WTC11 (cell line): ENCODE measurements at regions not wholly inside any gene's neighbourhood (a gene's known extent, or its start where the extent isn't known, plus 50 kb on each side); places are given as distances from the start of the nearest gene placed in this dataset.

ENCODE experiments used
- ATAC-seq: fragments of 200-7000 bp; cut with Tn5 transposase; 2 replicates; pipeline ENCODE4 v1.10.0; 2021; ENCODE audit warnings: mild to moderate bottlenecking, moderate library complexity
- CTCF ChIA-PET: fragments of 300-600 bp; sonication (Branson Sonifier 250); formaldehyde crosslinking; loops from one replicate; lab custom pipeline; 2021; ENCODE audit warnings: antibody characterized with exemption; lab: Charles Lee
- POLR2A ChIA-PET: fragments of 350-600 bp; sonication (Branson Sonifier 250); formaldehyde crosslinking; loops from one replicate; lab custom pipeline; 2021; ENCODE audit warnings: antibody characterized with exemption; lab: Charles Lee
- DNase-seq: peaks from one replicate; pipeline ENCODE4 v3.0.0; 2021; ENCODE audit warnings: low spot score
- H3K27ac Mint-ChIP-seq: 2 replicates; pipeline ENCODE4 v1.8.0; 2021; ENCODE audit warnings: mixed read lengths
- H3K27me3 Mint-ChIP-seq: 2 replicates; pipeline ENCODE4 v1.8.0; 2021; ENCODE audit warnings: low read depth, mild to moderate bottlenecking, moderate library complexity, mixed read lengths
- H3K36me3 Mint-ChIP-seq: 2 replicates; pipeline ENCODE4 v1.8.0; 2021; ENCODE audit warnings: mixed read lengths
- H3K4me1 Mint-ChIP-seq: 2 replicates; pipeline ENCODE4 v1.8.0; 2022; ENCODE audit warnings: mixed read lengths
- H3K4me3 Mint-ChIP-seq: 2 replicates; pipeline ENCODE4 v1.8.0; 2021; ENCODE audit warnings: mild to moderate bottlenecking, moderate library complexity, mixed read lengths
- H3K9me3 Mint-ChIP-seq: 2 replicates; pipeline ENCODE4 v1.8.0; 2021; ENCODE audit warnings: mixed read lengths
- CREB1 ChIP-seq: sonication (generic); formaldehyde crosslinking; IDR thresholded peaks from 2 replicates; pipeline ENCODE4 v1.8.0; 2023; ENCODE audit warnings: mild to moderate bottlenecking, missing genetic modification reagents
- CTCF ChIP-seq: fragments of 200-600 bp; IDR thresholded peaks from 2 replicates; pipeline ENCODE4 v1.8.0; 2022; ENCODE audit warnings: antibody characterized with exemption
- E2F4 ChIP-seq: sonication (generic); formaldehyde crosslinking; IDR thresholded peaks from 2 replicates; pipeline ENCODE4 v1.8.1; 2022; ENCODE audit warnings: low read depth, mild to moderate bottlenecking, moderate library complexity, missing genetic modification reagents, borderline replicate concordance
- FOXJ3 ChIP-seq: sonication (generic); formaldehyde crosslinking; IDR thresholded peaks from 2 replicates; pipeline ENCODE4 v1.9.0; 2021; ENCODE audit warnings: missing genetic modification reagents, mild to moderate bottlenecking, borderline replicate concordance
- GTF2I ChIP-seq: fragments of 250-450 bp; sonication (Bioruptor Pico); conservative IDR thresholded peaks from 2 replicates; pipeline ENCODE4 v1.4.0; 2021; ENCODE audit warnings: mild to moderate bottlenecking
- NR3C1 ChIP-seq: sonication (generic); formaldehyde crosslinking; conservative IDR thresholded peaks from 2 replicates; pipeline ENCODE4 v1.8.1; 2023; ENCODE audit warnings: low read depth, mild to moderate bottlenecking, missing genetic modification reagents
- SMAD3 ChIP-seq: sonication (generic); formaldehyde crosslinking; IDR thresholded peaks from 2 replicates; pipeline ENCODE4 v1.8.0; 2022; ENCODE audit warnings: missing genetic modification reagents, mild to moderate bottlenecking, borderline replicate concordance
- SP1 ChIP-seq: sonication (generic); formaldehyde crosslinking; conservative IDR thresholded peaks from 2 replicates; pipeline ENCODE4 v1.8.1; 2022; ENCODE audit warnings: missing genetic modification reagents
- TEAD1 ChIP-seq: sonication (generic); formaldehyde crosslinking; IDR thresholded peaks from 2 replicates; pipeline ENCODE4 v1.8.0; 2022; ENCODE audit warnings: mild to moderate bottlenecking, missing genetic modification reagents
- ZNF263 ChIP-seq: sonication (generic); formaldehyde crosslinking; IDR thresholded peaks from 2 replicates; pipeline ENCODE4 v1.8.1; 2022; ENCODE audit warnings: low read depth, mild to moderate bottlenecking, moderate library complexity, missing genetic modification reagents
- ZNF423 ChIP-seq: fragments of 250-450 bp; sonication (Bioruptor Pico); IDR thresholded peaks from 2 replicates; pipeline ENCODE4 v2.1.2; 2022; ENCODE audit warnings: mild to moderate bottlenecking, moderate library complexity
- TF ChIP-seq, protein P1 (sequence below): sonication (generic); formaldehyde crosslinking; IDR thresholded peaks from 2 replicates; pipeline ENCODE4 v1.8.0; 2022; ENCODE audit warnings: missing genetic modification reagents
- TF ChIP-seq, protein P2 (sequence below): fragments of 250-450 bp; sonication (Bioruptor Pico); conservative IDR thresholded peaks from 2 replicates; pipeline ENCODE4 v1.9.0; 2021; ENCODE audit warnings: mild to moderate bottlenecking
- TF ChIP-seq, protein P3 (sequence below): fragments of 250-450 bp; sonication (Bioruptor Pico); IDR thresholded peaks from 2 replicates; pipeline ENCODE4 v1.9.0; 2021; ENCODE audit warnings: moderate library complexity, mild to moderate bottlenecking, inconsistent platforms, borderline replicate concordance
- TF ChIP-seq, protein P4 (sequence below): sonication (generic); formaldehyde crosslinking; IDR thresholded peaks from 2 replicates; pipeline ENCODE4 v1.8.1; 2023; ENCODE audit warnings: mild to moderate bottlenecking, missing genetic modification reagents

GRCh38 chr1:29836651-29837646, 600.6 kb downstream of the PTPRU start:
- H3K27ac Mint-ChIP-seq: no peak overlapping the region
- POLR2A ChIA-PET: interaction anchor here (0.8 kb wide), 1 partner anchor 64 kb away, joined by 3 read pairs; no protein-coding TSS in a partner anchor
- peaks cover 15% of the 10 kb centered on the region for H3K9me3 Mint-ChIP-seq
- peaks cover 16% of the 10 kb centered on the region for H3K4me1 Mint-ChIP-seq
- H3K4me3 Mint-ChIP-seq: no peak overlapping the region
- ATAC-seq (0 out of 2 replicates have a peak, but pooled peaks have one; percentile 16), DNase-seq (no peak)
- TF ChIP-seq CREB1 (CRISPR knock-in tag) (no peak), SMAD3 (no peak), GTF2I (CRISPR knock-in tag) (no peak), E2F4 (CRISPR knock-in tag) (no peak), FOXJ3 (CRISPR knock-in tag) (no peak), TEAD1 (no peak), ZNF423 (no peak), CTCF (no peak), NR3C1 (CRISPR knock-in tag) (no peak), ZNF263 (CRISPR knock-in tag) (no peak), SP1 (CRISPR knock-in tag) (no peak)
- TF ChIP-seq, protein P1, sequence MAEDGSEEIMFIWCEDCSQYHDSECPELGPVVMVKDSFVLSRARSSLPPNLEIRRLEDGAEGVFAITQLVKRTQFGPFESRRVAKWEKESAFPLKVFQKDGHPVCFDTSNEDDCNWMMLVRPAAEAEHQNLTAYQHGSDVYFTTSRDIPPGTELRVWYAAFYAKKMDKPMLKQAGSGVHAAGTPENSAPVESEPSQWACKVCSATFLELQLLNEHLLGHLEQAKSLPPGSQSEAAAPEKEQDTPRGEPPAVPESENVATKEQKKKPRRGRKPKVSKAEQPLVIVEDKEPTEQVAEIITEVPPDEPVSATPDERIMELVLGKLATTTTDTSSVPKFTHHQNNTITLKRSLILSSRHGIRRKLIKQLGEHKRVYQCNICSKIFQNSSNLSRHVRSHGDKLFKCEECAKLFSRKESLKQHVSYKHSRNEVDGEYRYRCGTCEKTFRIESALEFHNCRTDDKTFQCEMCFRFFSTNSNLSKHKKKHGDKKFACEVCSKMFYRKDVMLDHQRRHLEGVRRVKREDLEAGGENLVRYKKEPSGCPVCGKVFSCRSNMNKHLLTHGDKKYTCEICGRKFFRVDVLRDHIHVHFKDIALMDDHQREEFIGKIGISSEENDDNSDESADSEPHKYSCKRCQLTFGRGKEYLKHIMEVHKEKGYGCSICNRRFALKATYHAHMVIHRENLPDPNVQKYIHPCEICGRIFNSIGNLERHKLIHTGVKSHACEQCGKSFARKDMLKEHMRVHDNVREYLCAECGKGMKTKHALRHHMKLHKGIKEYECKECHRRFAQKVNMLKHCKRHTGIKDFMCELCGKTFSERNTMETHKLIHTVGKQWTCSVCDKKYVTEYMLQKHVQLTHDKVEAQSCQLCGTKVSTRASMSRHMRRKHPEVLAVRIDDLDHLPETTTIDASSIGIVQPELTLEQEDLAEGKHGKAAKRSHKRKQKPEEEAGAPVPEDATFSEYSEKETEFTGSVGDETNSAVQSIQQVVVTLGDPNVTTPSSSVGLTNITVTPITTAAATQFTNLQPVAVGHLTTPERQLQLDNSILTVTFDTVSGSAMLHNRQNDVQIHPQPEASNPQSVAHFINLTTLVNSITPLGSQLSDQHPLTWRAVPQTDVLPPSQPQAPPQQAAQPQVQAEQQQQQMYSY (CRISPR knock-in tag): no peak
- TF ChIP-seq, protein P2, sequence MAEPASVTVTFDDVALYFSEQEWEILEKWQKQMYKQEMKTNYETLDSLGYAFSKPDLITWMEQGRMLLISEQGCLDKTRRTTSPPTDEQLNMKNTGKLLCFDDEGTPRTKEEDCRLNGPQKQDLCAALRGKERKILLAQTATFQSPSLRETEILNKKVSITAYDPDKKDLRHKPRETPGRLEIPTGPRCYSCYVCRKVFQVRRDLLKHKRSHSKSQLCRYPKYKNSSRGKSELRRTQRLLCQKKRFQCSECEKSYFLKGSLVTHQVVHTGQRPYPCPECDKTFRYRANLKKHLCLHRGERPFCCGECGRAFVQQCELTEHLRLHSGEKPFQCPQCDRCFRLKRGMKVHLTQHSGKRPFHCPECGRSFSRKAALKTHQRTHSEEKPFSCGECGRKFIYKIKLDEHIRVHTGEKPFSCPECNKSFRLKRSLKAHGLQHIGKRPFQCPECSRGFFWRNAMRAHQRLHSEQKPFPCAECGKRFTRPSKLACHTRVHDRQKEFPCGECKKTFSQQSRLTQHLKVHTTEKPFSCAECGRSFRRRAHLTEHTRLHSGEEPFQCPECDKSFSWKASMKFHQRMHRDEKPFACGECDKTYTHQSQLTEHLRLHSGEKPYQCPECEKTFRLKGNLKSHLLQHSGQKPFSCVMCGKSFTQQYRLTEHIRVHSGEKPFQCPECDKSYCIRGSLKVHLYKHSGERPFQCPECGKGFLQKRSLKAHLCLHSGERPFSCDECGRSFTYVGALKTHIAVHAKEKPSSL: no peak
- TF ChIP-seq, protein P3, sequence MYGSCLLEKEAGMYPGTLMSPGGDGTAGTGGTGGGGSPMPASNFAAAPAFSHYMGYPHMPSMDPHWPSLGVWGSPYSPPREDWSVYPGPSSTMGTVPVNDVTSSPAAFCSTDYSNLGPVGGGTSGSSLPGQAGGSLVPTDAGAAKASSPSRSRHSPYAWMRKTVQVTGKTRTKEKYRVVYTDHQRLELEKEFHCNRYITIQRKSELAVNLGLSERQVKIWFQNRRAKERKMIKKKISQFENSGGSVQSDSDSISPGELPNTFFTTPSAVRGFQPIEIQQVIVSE (CRISPR knock-in tag): no peak
- TF ChIP-seq, protein P4, sequence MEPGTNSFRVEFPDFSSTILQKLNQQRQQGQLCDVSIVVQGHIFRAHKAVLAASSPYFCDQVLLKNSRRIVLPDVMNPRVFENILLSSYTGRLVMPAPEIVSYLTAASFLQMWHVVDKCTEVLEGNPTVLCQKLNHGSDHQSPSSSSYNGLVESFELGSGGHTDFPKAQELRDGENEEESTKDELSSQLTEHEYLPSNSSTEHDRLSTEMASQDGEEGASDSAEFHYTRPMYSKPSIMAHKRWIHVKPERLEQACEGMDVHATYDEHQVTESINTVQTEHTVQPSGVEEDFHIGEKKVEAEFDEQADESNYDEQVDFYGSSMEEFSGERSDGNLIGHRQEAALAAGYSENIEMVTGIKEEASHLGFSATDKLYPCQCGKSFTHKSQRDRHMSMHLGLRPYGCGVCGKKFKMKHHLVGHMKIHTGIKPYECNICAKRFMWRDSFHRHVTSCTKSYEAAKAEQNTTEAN (CRISPR knock-in tag): no peak
- H3K36me3 Mint-ChIP-seq: peaks cover 5% of the 10 kb centered on the region
- CTCF ChIA-PET: interaction anchor here (1.0 to 1.8 kb wide), 6 partner anchors 12 to 871 kb away, joined by 3 to 7 read pairs (median 4); no protein-coding TSS in a partner anchor
- no peaks in the 10 kb centered on the region; the same call in 1 of the 2 replicates for H3K27me3 Mint-ChIP-seq
